ENCODE measurements at regions not wholly inside any gene's neighbourhood (a gene's known extent, or its start where the extent isn't known, plus 50 kb on each side); places are given as distances from the start of the nearest gene placed in this dataset.
"Not testable (repeated sequence)": the region's sequence is repeated elsewhere in the genome, so short reads cannot be mapped to it uniquely, and the experiment has no call there.

DNA sequence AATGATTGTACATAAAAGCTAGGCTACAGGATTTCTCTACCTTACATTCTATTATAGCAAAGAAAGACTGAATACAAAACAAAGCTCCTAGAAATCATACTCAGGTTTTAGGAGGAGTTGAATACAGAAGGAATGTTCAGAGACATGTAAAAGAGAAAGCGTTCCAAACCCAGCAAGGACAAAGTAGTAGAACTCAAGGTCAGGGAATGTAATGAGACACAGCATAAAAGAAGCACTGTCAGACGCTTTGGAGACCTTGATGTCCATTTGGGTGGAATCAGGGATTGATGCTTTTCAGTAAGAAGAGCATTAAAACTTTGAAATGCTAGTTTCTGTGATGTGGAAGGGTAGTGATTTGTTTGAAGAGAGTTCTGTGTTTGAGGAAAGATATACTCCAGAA lies 303.6 kb downstream of the PCDH7 start:
- no peak overlapping the region for H3K4me3 ChIP-seq (ENCODE audit: low read depth, low read length)
- TF ChIP-seq, protein P1, sequence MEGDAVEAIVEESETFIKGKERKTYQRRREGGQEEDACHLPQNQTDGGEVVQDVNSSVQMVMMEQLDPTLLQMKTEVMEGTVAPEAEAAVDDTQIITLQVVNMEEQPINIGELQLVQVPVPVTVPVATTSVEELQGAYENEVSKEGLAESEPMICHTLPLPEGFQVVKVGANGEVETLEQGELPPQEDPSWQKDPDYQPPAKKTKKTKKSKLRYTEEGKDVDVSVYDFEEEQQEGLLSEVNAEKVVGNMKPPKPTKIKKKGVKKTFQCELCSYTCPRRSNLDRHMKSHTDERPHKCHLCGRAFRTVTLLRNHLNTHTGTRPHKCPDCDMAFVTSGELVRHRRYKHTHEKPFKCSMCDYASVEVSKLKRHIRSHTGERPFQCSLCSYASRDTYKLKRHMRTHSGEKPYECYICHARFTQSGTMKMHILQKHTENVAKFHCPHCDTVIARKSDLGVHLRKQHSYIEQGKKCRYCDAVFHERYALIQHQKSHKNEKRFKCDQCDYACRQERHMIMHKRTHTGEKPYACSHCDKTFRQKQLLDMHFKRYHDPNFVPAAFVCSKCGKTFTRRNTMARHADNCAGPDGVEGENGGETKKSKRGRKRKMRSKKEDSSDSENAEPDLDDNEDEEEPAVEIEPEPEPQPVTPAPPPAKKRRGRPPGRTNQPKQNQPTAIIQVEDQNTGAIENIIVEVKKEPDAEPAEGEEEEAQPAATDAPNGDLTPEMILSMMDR (IDR thresholded peaks at IDR 0.05; ENCODE audit: low read depth, low read length), result no peak
- no peak for DNase-seq (ENCODE audit: low read depth, low spot score)
- in situ Hi-C loops (cut with HindIII; ENCODE audit: low sequenced_read_pairs), result no loop called here

GRCh38 chr4:31024781-31025180 lies 304.6 kb downstream of the PCDH7 start:
- H3K4me3 ChIP-seq (ENCODE audit: low read depth, low read length); DNase-seq (ENCODE audit: low read depth, low spot score); in situ Hi-C loops (cut with HindIII; ENCODE audit: low sequenced_read_pairs): not testable (repeated sequence)

DNA sequence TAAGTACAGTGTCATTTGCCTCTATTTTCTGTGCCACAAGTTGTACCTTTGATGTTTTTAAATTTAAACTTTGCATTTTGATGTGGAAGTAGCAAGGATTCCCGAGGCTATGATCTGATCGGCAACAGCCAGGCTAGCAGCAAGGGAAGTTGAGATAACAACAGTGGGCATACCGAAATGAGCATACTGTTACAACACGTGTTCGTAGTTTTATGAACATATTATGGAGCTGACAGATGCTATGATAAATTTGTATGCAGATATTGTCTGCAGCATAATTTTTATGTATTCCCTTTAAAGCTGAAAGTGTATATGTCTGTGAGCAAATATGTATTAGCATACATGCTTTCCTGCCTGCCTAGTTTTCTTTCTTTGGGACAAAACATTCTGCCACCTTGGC lies 306.1 kb downstream of the PCDH7 start:
- H3K4me3 ChIP-seq (ENCODE audit: low read depth, low read length), result no peak overlapping the region
- DNase-seq (ENCODE audit: low read depth, low spot score), result no peak
- in situ Hi-C loops (cut with HindIII; ENCODE audit: low sequenced_read_pairs), result no loop called here
- TF ChIP-seq, protein P1 (IDR thresholded peaks at IDR 0.05; ENCODE audit: low read depth, low read length), result no peak

DNA sequence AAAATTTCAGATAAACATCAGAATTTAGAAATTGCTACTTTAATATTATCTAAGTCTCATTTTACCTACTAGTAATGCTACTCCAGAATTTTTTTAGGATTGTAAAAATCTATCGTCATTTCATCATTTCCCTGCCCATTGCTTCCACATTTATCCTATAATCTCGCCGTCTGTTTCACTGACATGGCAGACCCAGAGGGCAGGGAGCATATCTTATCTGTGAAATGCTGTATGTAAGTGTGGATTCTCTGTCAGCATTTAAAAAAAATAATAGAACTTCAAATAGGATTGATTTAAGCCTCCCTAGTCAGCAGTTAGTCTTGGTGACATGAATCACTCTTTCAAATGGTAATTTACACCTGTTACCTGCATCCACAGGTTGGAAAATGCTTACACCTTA lies 314.4 kb downstream of the PCDH7 start:
- in situ Hi-C loops (cut with HindIII; ENCODE audit: low sequenced_read_pairs), result no loop called here
- TF ChIP-seq, protein P1 (IDR thresholded peaks at IDR 0.05; ENCODE audit: low read depth, low read length), result no peak
- no peak overlapping the region for H3K4me3 ChIP-seq (ENCODE audit: low read depth, low read length)
- no peak for DNase-seq (ENCODE audit: low read depth, low spot score)

DNA sequence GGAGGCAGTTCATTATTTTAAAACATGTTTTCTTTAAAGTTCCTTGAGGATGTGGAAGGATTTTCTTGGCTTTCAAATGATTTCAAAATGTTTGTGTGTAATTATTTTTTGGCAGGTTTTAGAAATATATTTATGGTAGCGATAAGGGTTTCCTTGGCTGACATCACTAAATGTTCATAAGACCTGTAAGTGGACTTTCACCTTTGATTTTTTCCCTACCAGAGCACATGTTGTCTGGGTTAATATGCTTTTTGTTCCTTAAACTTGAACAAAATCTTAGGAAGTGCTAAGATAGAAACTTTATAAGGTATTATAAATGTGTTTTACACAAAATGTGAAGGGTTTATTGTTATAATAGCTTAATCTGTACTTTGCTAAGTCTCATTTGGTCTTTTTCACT lies 315.6 kb downstream of the PCDH7 start:
- no peak for DNase-seq (ENCODE audit: low read depth, low spot score)
- in situ Hi-C loops (cut with HindIII; ENCODE audit: low sequenced_read_pairs), result no loop called here
- H3K4me3 ChIP-seq (ENCODE audit: low read depth, low read length), result no peak overlapping the region
- TF ChIP-seq, protein P1 (IDR thresholded peaks at IDR 0.05; ENCODE audit: low read depth, low read length), result no peak

DNA sequence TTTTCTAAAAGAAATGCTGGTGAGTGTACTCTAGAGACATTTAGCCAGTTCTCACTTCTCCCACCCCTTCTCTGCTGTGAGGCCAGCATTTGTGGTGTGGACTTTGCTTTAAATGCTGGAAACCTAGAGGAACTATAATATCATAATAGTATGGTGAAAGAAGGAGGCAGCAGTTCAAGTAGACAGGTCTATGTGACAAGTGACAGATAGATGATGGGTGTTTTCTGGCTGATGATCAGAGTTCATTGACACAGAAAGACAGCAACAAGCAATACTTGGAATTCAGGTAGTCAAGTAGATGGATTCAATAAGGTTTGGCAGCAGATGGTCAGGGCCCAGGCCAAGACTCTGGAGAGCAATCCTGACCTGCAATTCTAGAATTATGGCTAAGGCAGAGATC lies 317.5 kb downstream of the PCDH7 start:
- TF ChIP-seq, protein P1 (IDR thresholded peaks at IDR 0.05; ENCODE audit: low read depth, low read length), result no peak
- no peak overlapping the region for H3K4me3 ChIP-seq (ENCODE audit: low read depth, low read length)
- in situ Hi-C loops (cut with HindIII; ENCODE audit: low sequenced_read_pairs), result no loop called here
- DNase-seq (ENCODE audit: low read depth, low spot score), result no peak

- no peak for DNase-seq (ENCODE audit: low read depth, low spot score)
- in situ Hi-C loops (cut with HindIII; ENCODE audit: low sequenced_read_pairs), result no loop called here
- TF ChIP-seq, protein P1 (IDR thresholded peaks at IDR 0.05; ENCODE audit: low read depth, low read length), result no peak
- H3K4me3 ChIP-seq (ENCODE audit: low read depth, low read length), result no peak overlapping the region
Measured at GRCh38 chr4:31039382-31039781, 319.2 kb downstream of the PCDH7 start.

All from astrocyte of the spinal cord (primary cell).